HepG2 (cell line): ENCODE measurements at regions not wholly inside any gene's neighbourhood (a gene's known extent, or its start where the extent isn't known, plus 50 kb on each side); places are given as distances from the start of the nearest gene placed in this dataset.

Experiments
- CHD4 ChIP-seq: fragments of 200-600 bp; sonication (generic); IDR thresholded peaks from 2 replicates; pipeline ENCODE4 v1.7.0; 2017; ENCODE audit warnings: mild to moderate bottlenecking, low read length, borderline replicate concordance
- KAT8 ChIP-seq: IDR thresholded peaks from 2 replicates; pipeline ENCODE4 v1.6.1; 2016; ENCODE audit warnings: missing genetic modification reagents, missing compliant biosample characterization
- MTF2 ChIP-seq: sonication (generic); formaldehyde crosslinking; IDR thresholded peaks from 2 replicates; pipeline ENCODE4 v1.5.0; 2020; ENCODE audit warnings: missing genetic modification reagents, borderline replicate concordance
- MYPOP ChIP-seq: sonication (generic); formaldehyde crosslinking; IDR thresholded peaks from 2 replicates; pipeline ENCODE4 v1.8.1; 2023; ENCODE audit warnings: mild to moderate bottlenecking, moderate library complexity, missing genetic modification reagents
- SETDB1 ChIP-seq: sonication (generic); formaldehyde crosslinking; IDR thresholded peaks from 2 replicates; pipeline ENCODE4 v1.5.1; 2020; ENCODE audit warnings: missing genetic modification reagents, mild to moderate bottlenecking, borderline replicate concordance
- TFAP4 ChIP-seq: sonication (generic); IDR thresholded peaks from 2 replicates; pipeline ENCODE4 v1.6.1; 2016; ENCODE audit warnings: low read depth, borderline replicate concordance
- THAP9 ChIP-seq: sonication (generic); formaldehyde crosslinking; IDR thresholded peaks from 2 replicates; pipeline ENCODE4; 2020; ENCODE audit warnings: missing genetic modification reagents, mild to moderate bottlenecking, borderline replicate concordance
- ZNF34 ChIP-seq: sonication (generic); formaldehyde crosslinking; IDR thresholded peaks from 2 replicates; pipeline ENCODE4 v1.4.0; 2020; ENCODE audit warnings: mild to moderate bottlenecking, missing genetic modification reagents, borderline replicate concordance
- ZNF547 ChIP-seq: sonication (generic); formaldehyde crosslinking; IDR thresholded peaks from 2 replicates; pipeline ENCODE4 v1.5.1; 2020; ENCODE audit warnings: mild to moderate bottlenecking, missing genetic modification reagents
- ZNF672 ChIP-seq: sonication (generic); formaldehyde crosslinking; IDR thresholded peaks from 2 replicates; pipeline ENCODE4 v1.8.1; 2022; ENCODE audit warnings: missing genetic modification reagents
- ZSCAN22 ChIP-seq: sonication (generic); formaldehyde crosslinking; IDR thresholded peaks from 2 replicates; pipeline ENCODE4 v1.4.0; 2020; ENCODE audit warnings: mild to moderate bottlenecking, missing genetic modification reagents
- ZSCAN31 ChIP-seq: sonication (generic); formaldehyde crosslinking; IDR thresholded peaks from 2 replicates; pipeline ENCODE4 v1.5.0; 2020; ENCODE audit warnings: low read depth, mild to moderate bottlenecking, missing genetic modification reagents
- TF ChIP-seq, protein P1 (sequence below): sonication (generic); formaldehyde crosslinking; IDR thresholded peaks from 2 replicates; pipeline ENCODE4 v1.8.0; 2022; ENCODE audit warnings: missing genetic modification reagents, mild to moderate bottlenecking, inconsistent platforms, borderline replicate concordance

GRCh38 chr2:134131681-134132489 lies 122.0 kb upstream of the MGAT5 start (continued):
- TF ChIP-seq TFAP4 (peak; percentile 41; the same call in 1 of the 2 replicates), ZSCAN22 (CRISPR knock-in tag) (peak; percentile 93), ZNF34 (no peak), MTF2 (CRISPR knock-in tag) (no peak), ZNF672 (CRISPR knock-in tag) (no peak), KAT8 (peak; percentile 15; the same call in 1 of the 2 replicates), ZNF547 (CRISPR knock-in tag) (no peak), MYPOP (CRISPR knock-in tag) (no peak), CHD4 (peak; percentile 87; the same call in 1 of the 2 replicates), ZSCAN31 (0 out of 2 replicates have a peak, but pooled peaks have one; percentile 27), SETDB1 (no peak), THAP9 (CRISPR knock-in tag) (no peak)
- TF ChIP-seq, protein P1, sequence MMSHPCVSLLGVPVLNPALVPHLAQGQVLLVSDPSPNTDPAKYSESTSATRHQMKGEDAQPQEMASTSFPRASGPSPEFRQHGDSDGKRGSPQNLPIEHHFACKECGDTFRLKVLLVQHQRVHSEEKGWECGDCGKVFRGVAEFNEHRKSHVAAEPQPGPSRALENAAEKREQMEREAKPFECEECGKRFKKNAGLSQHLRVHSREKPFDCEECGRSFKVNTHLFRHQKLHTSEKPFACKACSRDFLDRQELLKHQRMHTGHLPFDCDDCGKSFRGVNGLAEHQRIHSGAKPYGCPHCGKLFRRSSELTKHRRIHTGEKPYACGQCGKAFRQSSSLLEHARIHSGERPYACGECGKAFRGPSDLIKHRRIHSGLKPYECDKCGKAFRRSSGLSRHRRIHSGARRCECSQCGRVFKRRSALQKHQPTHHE (CRISPR knock-in tag) = no peak
- TF ChIP-seq, all 625 proteins: peak for 9
